Left lung (tissue), 4 donors: ENCODE measurements at regions not wholly inside any gene's neighbourhood (a gene's known extent, or its start where the extent isn't known, plus 50 kb on each side); places are given as distances from the start of the nearest gene placed in this dataset.

Experiments
- ATAC-seq: fragments of 200-7000 bp; cut with Tn5 transposase; one replicate; pipeline ENCODE4 v1.9.1; 2020; ENCODE audit warnings: moderate library complexity
- DNase-seq, 4 donors: peaks; one replicate each; pipeline ENCODE4 v3.0.0-alpha.2; 2013 to 2020
- H3K27ac ChIP-seq, 2 donors: fragments of 200-600 bp; sonication (generic) in 1 of 2; one replicate each; pipeline versions ENCODE4 v1.5.0 to v1.8.0; 2020 to 2021
- H3K27me3 ChIP-seq, 2 donors: fragments of 200-600 bp; sonication (generic) in 1 of 2; one replicate each; pipeline versions ENCODE4 v1.5.0 to v1.8.0; 2020 to 2021
- H3K36me3 ChIP-seq, 2 donors: fragments of 200-600 bp; sonication (generic) in 1 of 2; one replicate each; pipeline versions ENCODE4 v1.5.0 to v1.8.0; 2020 to 2021
- H3K4me1 ChIP-seq, 2 donors: fragments of 200-600 bp; one replicate each; pipeline ENCODE4 v1.8.0; 2021
- H3K4me3 ChIP-seq, 2 donors: fragments of 200-600 bp; sonication (generic) in 1 of 2; one replicate each; pipeline versions ENCODE4 v1.5.0 to v1.8.0; 2020 to 2021; ENCODE audit warnings: mild to moderate bottlenecking in 1 of 2
- H3K9me3 ChIP-seq, 2 donors: fragments of 200-600 bp; sonication (generic) in 1 of 2; one replicate each; pipeline versions ENCODE4 v1.5.0 to v1.8.0; 2020 to 2021
- intact Hi-C, 2 donors: fragments of 100-400 bp; cut with DNase I; formaldehyde crosslinking; loops; one replicate each; pipeline versions ENCODE4 v1.11.2 to v1.14.2; 2022
- TF ChIP-seq, protein P1 (sequence below), 2 donors: fragments of 200-600 bp; sonication (generic) in 1 of 2; IDR thresholded peaks; one replicate each; pipeline versions ENCODE4 v1.5.0 to v1.8.0; 2021; ENCODE audit warnings: antibody characterized with exemption in 2 of 2
- donor health status: DM: no; HTN: yes; CAD: no.
- donor health status: DM: no; HTN: no; CAD: no.

DNA sequence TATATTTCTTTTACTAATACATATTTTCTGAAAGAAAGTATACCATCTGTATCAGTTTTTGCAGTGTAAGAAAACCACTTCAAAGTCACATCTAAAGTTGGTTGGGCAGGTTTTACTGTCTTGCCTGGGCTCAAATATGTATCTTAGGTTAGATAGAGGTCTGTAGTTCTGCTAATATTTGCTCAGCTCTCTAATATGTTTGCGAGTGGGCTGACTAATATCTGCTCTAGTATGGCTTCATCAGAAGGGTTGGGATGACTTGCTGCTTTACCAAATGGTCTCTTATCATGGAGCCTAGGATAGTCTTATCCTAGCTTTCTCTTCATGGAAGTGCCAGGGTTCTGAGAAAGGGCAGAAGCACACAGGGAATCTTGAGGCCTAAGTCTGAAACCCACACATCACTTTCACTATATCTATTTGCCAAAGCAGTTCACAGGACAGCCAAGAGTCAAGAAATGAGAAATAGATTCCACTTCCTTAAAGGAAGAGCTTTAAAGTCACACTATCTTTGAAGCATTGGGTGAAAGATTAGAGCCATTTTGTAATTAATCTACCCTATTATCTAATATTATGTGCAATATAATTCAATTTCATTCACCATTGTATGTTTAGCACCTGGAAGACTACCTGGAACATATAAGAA is 610.0 kb downstream of the KCNJ3 start:
- no peak for DNase-seq
- no peaks in the 10 kb centered on the region for H3K27me3 ChIP-seq
- H3K27ac ChIP-seq = no peak overlapping the region
- H3K36me3 ChIP-seq = no peaks in the 10 kb centered on the region
- no peaks in the 10 kb centered on the region for H3K9me3 ChIP-seq
- intact Hi-C loops = no loop called here
- TF ChIP-seq, protein P1, sequence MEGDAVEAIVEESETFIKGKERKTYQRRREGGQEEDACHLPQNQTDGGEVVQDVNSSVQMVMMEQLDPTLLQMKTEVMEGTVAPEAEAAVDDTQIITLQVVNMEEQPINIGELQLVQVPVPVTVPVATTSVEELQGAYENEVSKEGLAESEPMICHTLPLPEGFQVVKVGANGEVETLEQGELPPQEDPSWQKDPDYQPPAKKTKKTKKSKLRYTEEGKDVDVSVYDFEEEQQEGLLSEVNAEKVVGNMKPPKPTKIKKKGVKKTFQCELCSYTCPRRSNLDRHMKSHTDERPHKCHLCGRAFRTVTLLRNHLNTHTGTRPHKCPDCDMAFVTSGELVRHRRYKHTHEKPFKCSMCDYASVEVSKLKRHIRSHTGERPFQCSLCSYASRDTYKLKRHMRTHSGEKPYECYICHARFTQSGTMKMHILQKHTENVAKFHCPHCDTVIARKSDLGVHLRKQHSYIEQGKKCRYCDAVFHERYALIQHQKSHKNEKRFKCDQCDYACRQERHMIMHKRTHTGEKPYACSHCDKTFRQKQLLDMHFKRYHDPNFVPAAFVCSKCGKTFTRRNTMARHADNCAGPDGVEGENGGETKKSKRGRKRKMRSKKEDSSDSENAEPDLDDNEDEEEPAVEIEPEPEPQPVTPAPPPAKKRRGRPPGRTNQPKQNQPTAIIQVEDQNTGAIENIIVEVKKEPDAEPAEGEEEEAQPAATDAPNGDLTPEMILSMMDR (IDR thresholded peaks at IDR 0.05) = no peak
- H3K4me1 ChIP-seq = no peaks in the 10 kb centered on the region
- H3K4me3 ChIP-seq = no peak overlapping the region
- peak; percentile 64 for ATAC-seq

DNA sequence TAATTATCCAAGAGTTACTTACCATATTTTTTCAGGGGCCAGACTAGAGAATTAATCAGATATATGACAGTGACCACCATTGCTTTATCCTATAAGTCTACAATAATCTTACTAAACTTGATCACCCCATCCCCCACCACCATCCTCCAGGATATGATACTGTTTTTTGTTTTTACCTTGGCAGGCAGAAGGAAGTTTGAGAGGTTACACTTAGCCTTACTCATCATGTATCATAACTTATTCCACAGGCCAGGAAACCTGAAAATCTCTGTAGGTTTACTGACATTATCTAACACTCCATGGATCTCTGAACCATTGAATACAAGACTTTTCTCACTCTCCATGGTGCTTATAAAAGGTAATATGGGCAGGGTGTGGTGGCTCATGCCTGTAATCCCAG is 602.7 kb downstream of the KCNJ3 start:
- Histone ChIP-seq H3K4me3 (no peak overlapping the region), H3K36me3 (no peaks in the 10 kb centered on the region), H3K9me3 (no peaks in the 10 kb centered on the region), H3K27ac (no peak overlapping the region), H3K27me3 (no peaks in the 10 kb centered on the region), H3K4me1 (no peaks in the 10 kb centered on the region)
- DNase-seq = no peak
- no peak for ATAC-seq
- intact Hi-C loops = no loop called here
- TF ChIP-seq, protein P1 (IDR thresholded peaks at IDR 0.05) = no peak

DNA sequence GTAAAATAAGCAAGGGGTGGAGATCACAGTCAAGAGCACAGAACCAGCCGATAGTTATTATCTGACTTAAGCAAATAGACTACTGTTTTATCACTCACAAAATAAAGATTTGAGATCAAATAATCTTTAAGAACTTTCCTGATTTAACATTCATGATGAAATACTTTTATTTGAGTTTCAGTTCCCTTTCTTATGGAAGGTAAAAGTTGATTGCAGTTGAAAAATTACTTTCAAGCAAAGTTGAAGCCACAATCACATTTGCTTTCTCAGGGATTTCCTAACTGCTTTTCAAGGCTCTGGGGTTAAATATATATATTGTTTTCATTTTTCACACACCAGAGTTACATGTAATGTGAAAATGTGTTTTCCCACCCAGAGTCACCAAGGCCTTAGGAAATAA is 599.5 kb downstream of the KCNJ3 start:
- Histone ChIP-seq H3K9me3 (no peaks in the 10 kb centered on the region), H3K27me3 (no peaks in the 10 kb centered on the region), H3K4me1 (no peaks in the 10 kb centered on the region), H3K27ac (no peak overlapping the region), H3K4me3 (no peak overlapping the region), H3K36me3 (no peaks in the 10 kb centered on the region)
- intact Hi-C loops = no loop called here
- no peak for DNase-seq
- TF ChIP-seq, protein P1 (IDR thresholded peaks at IDR 0.05) = no peak
- ATAC-seq = no peak

DNA sequence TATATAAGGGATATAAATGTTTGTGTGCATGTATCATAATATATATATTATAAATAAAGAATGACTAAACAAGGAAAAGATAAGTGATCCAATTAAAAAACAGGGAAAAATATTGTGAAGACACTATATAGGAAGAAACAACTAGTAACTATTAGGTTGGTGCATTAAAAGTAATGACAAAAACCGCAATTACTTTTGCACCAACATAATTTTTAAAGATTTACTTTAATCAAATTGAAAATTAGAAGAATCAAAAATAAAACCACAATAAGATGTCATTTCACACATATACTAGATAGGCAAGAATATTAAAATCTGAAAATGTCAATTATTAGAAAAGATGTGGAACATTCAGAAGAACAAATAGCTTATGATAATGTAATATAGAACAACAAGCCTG is 595.9 kb downstream of the KCNJ3 start:
- DNase-seq (no peak), ATAC-seq (no peak)
- no peaks in the 10 kb centered on the region for H3K4me1 ChIP-seq
- H3K4me3 ChIP-seq = no peak overlapping the region
- intact Hi-C loops = no loop called here
- no peaks in the 10 kb centered on the region for H3K36me3 ChIP-seq
- no peaks in the 10 kb centered on the region for H3K9me3 ChIP-seq
- no peaks in the 10 kb centered on the region for H3K27me3 ChIP-seq
- TF ChIP-seq, protein P1 (IDR thresholded peaks at IDR 0.05) = no peak
- no peak overlapping the region for H3K27ac ChIP-seq

DNA sequence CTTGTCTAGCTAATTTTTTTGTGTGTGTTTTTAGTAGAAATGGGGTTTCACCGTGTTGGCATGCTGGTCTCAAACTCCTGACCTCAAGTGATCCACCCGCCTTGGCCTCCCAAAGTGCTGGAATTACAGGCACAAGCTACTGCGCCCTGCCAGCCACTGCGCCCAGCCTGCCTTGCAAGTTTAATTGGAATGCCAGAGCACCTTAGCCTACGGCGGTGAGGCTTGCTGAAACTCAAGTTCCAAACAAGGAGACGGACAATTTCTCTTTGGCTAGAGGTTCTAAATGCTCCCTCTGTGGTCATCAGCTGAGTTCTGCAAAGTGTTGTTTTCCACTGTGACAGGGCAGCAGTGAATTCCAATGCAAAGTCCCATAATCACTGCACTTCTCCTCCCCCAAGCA is 583.4 kb downstream of the KCNJ3 start:
- Histone ChIP-seq H3K36me3 (no peaks in the 10 kb centered on the region), H3K27ac (no peak overlapping the region), H3K4me3 (no peak overlapping the region), H3K4me1 (no peaks in the 10 kb centered on the region), H3K27me3 (no peaks in the 10 kb centered on the region), H3K9me3 (no peaks in the 10 kb centered on the region)
- intact Hi-C loops = no loop called here
- no peak for ATAC-seq
- TF ChIP-seq, protein P1 (IDR thresholded peaks at IDR 0.05) = no peak
- DNase-seq = no peak
